Naive thymus-derived CD8-positive, alpha-beta T cell (primary cell): ENCODE measurements at regions not wholly inside any gene's neighbourhood (a gene's known extent, or its start where the extent isn't known, plus 50 kb on each side); places are given as distances from the start of the nearest gene placed in this dataset.
"Not testable (repeated sequence)": the region's sequence is repeated elsewhere in the genome, so short reads cannot be mapped to it uniquely, and the experiment has no call there.

Experiments used
- ATAC-seq, 2 donors: fragments of 150-1000 bp; cut with Tn5 transposase in 1 of 2; sonication (Bioruptor Pico), chemical (Tn5 transposase) in 1 of 2; 1 replicate in 1 of 2; 2 replicates in 1 of 2; pipeline ENCODE4 v1.10.0; 2021; ENCODE audit warnings: mild to moderate bottlenecking in 2 of 2, moderate library complexity in 2 of 2
- POLR2A ChIA-PET: fragments of 350-600 bp; sonication (Branson Sonifier 250); formaldehyde crosslinking; loops from one replicate; lab custom pipeline; 2021; ENCODE audit warnings: antibody characterized with exemption; lab: Charles Lee
- DNase-seq, 10 donors: peaks; one replicate each; pipeline versions ENCODE4 v3.0.0 to v3.0.0-alpha.2; 2020 to 2022
- H3K27ac Mint-ChIP-seq, 10 donors: one replicate each; pipeline ENCODE4 v1.8.0; 2020 to 2022; ENCODE audit warnings: mild to moderate bottlenecking in 10 of 10, mixed read lengths in 10 of 10, moderate library complexity in 4 of 10, inconsistent platforms in 1 of 10
- H3K27me3 Mint-ChIP-seq, 5 donors: one replicate each; pipeline ENCODE4 v1.8.0; 2021 to 2022; ENCODE audit warnings: mixed read lengths in 5 of 5
- H3K36me3 Mint-ChIP-seq, 3 donors: one replicate each; pipeline ENCODE4 v1.8.0; 2020 to 2022; ENCODE audit warnings: mixed read lengths in 3 of 3, mild to moderate bottlenecking in 2 of 3, inconsistent platforms in 1 of 3
- H3K4me1 Mint-ChIP-seq, 4 donors: one replicate each; pipeline ENCODE4 v1.8.0; 2021 to 2022; ENCODE audit warnings: mixed read lengths in 4 of 4
- H3K4me3 Mint-ChIP-seq, 10 donors: one replicate each; pipeline ENCODE4 v1.8.0; 2020 to 2022; ENCODE audit warnings: mild to moderate bottlenecking in 10 of 10, mixed read lengths in 10 of 10, moderate library complexity in 6 of 10, inconsistent platforms in 1 of 10
- H3K9me3 Mint-ChIP-seq, 9 donors: one replicate each; pipeline ENCODE4 v1.8.0; 2020 to 2022; ENCODE audit warnings: mixed read lengths in 9 of 9, mild to moderate bottlenecking in 3 of 9, inconsistent platforms in 1 of 9, moderate library complexity in 1 of 9

GRCh38 chr11:115613986-115614632 lies 109.9 kb upstream of the CADM1 start:
- DNase-seq (no peak), ATAC-seq (no peak)
- Mint-ChIP-seq H3K27ac (no peak overlapping the region), H3K27me3 (peaks cover 2 to 15% (median 6%) of the 10 kb centered on the region in 5 donors), H3K36me3 (no peaks in the 10 kb centered on the region), H3K9me3 (peaks cover 0 to 22% (median 5%) of the 10 kb centered on the region in 9 donors), H3K4me3 (no peak overlapping the region), H3K4me1 (no peaks in the 10 kb centered on the region)
- POLR2A ChIA-PET: no interaction called here

GRCh38 chr11:115613004-115613403 lies 108.8 kb upstream of the CADM1 start:
- peaks cover 0 to 22% (median 5%) of the 10 kb centered on the region in 9 donors for H3K9me3 Mint-ChIP-seq
- POLR2A ChIA-PET: no interaction called here
- no peaks in the 10 kb centered on the region for H3K36me3 Mint-ChIP-seq
- ATAC-seq (no peak), DNase-seq (no peak)
- no peak overlapping the region for H3K4me3 Mint-ChIP-seq
- H3K4me1 Mint-ChIP-seq: no peaks in the 10 kb centered on the region
- H3K27ac Mint-ChIP-seq: no peak overlapping the region
- H3K27me3 Mint-ChIP-seq: peaks cover 2 to 15% (median 7%) of the 10 kb centered on the region in 5 donors

- H3K9me3 Mint-ChIP-seq: peaks cover 0 to 22% (median 6%) of the 10 kb centered on the region in 9 donors
- H3K27ac Mint-ChIP-seq: no peak overlapping the region
- no peaks in the 10 kb centered on the region for H3K4me1 Mint-ChIP-seq
- ATAC-seq: no peak
- peaks cover 2 to 21% (median 10%) of the 10 kb centered on the region in 5 donors for H3K27me3 Mint-ChIP-seq
- no peaks in the 10 kb centered on the region for H3K36me3 Mint-ChIP-seq
- no peak for DNase-seq
- POLR2A ChIA-PET: no interaction called here
- H3K4me3 Mint-ChIP-seq: no peak overlapping the region
Measured at GRCh38 chr11:115612046-115612730, 108.0 kb upstream of the CADM1 start.

DNA sequence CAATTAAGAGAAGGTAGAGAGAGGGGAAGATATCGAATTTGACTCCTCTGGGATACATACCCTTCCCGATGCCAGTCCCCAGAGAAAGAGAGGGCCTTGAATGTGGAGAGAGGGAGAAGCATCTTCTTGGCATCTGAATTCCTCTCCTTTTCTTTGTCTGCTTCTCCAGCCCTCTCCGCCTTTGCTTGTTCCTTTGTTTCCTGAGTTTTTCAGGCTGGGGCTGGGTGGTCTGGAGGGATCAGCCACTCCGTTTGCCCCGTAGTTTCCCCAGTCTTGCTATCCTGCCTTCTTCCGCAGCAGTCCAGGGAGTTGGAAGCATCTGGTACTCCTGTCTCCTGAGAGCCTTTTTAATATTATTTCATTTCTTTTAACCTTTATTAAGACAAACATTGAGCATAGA lies 107.1 kb upstream of the CADM1 start:
- H3K36me3 Mint-ChIP-seq: no peaks in the 10 kb centered on the region
- no peak overlapping the region for H3K27ac Mint-ChIP-seq
- DNase-seq (no peak), ATAC-seq (no peak)
- H3K9me3 Mint-ChIP-seq: peaks cover 0 to 22% (median 6%) of the 10 kb centered on the region in 9 donors
- POLR2A ChIA-PET: no interaction called here
- no peak overlapping the region for H3K4me3 Mint-ChIP-seq
- H3K4me1 Mint-ChIP-seq: no peaks in the 10 kb centered on the region
- H3K27me3 Mint-ChIP-seq: peaks cover 2 to 26% (median 10%) of the 10 kb centered on the region in 5 donors

DNA sequence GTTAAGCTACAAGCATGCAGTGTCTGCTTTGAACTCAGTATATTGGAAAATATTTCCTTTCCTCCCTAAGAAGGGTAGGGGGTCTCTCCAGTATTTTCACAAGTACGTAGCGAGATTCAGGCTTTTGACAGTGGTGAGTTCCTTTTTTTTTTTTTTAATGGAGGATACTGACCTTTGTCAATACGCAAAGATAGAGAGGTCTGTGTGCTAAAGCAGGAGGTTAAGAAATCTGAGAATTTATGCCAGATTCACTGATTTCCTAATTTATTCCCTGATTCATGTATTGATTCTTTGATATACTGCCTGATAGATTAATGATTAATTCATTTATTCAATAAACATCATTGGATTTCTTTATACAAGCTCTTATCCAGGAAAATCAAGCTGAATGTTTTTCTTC lies 106.7 kb upstream of the CADM1 start:
- no peak overlapping the region for H3K4me3 Mint-ChIP-seq
- H3K36me3 Mint-ChIP-seq: no peaks in the 10 kb centered on the region
- POLR2A ChIA-PET: no interaction called here
- no peak for DNase-seq
- peaks cover 2 to 29% (median 10%) of the 10 kb centered on the region in 5 donors for H3K27me3 Mint-ChIP-seq
- no peak for ATAC-seq
- H3K27ac Mint-ChIP-seq: no peak overlapping the region
- H3K9me3 Mint-ChIP-seq: peaks cover 0 to 22% (median 6%) of the 10 kb centered on the region in 9 donors
- no peaks in the 10 kb centered on the region for H3K4me1 Mint-ChIP-seq

- DNase-seq, H3K4me1 Mint-ChIP-seq, H3K4me3 Mint-ChIP-seq, H3K27ac Mint-ChIP-seq, H3K36me3 Mint-ChIP-seq, ATAC-seq, POLR2A ChIA-PET: not testable (repeated sequence)
- Mint-ChIP-seq H3K9me3 (peaks cover 0 to 22% (median 6%) of the 10 kb centered on the region in 9 donors), H3K27me3 (peaks cover 2 to 29% (median 10%) of the 10 kb centered on the region in 5 donors)
Measured at GRCh38 chr11:115610234-115610633, 106.0 kb upstream of the CADM1 start.

GRCh38 chr11:115608976-115609375 lies 104.8 kb upstream of the CADM1 start:
- Mint-ChIP-seq H3K9me3 (peaks cover 0 to 22% (median 4%) of the 10 kb centered on the region in 9 donors), H3K4me1 (no peaks in the 10 kb centered on the region), H3K27me3 (peaks cover 2 to 25% (median 11%) of the 10 kb centered on the region in 5 donors), H3K27ac (no peak overlapping the region), H3K36me3 (no peaks in the 10 kb centered on the region), H3K4me3 (no peak overlapping the region)
- POLR2A ChIA-PET: no interaction called here
- no peak for ATAC-seq
- DNase-seq: no peak

DNA sequence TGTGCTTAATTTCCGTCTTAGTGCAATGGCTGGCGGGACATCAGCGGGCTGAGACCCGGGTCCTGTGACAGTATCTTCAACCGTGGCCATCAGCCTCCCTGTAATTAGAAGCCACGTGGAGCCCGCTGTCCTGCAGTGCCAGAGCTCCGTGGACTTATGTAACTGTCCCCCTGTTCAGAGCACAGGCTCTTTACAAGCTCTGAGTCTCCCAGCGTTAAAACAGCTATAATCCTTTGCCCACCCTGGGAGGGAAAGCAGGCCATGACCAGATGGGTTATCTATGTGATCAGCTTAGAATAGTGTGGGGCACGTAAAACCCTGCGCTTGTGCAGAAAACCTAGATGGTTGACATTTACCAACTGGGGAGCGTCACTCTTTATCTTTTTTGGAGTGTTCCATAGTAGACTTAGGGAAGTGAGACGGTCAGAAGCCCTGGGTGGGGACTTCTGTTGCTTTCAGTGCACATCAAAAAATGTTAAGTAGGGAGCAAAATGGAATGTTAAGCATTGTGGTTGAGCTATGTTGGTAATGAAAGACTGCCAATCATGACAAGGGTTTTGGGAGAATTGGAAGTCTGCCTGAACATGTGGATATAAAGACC lies 103.5 kb upstream of the CADM1 start:
- no peak for ATAC-seq
- POLR2A ChIA-PET: no interaction called here

GRCh38 chr11:115606498-115607220 lies 102.4 kb upstream of the CADM1 start:
- Mint-ChIP-seq H3K4me1 (no peaks in the 10 kb centered on the region), H3K9me3 (peaks cover 0 to 9% (median 4%) of the 10 kb centered on the region in 9 donors), H3K27me3 (peaks cover 4 to 18% (median 8%) of the 10 kb centered on the region in 5 donors), H3K27ac (no peak overlapping the region), H3K36me3 (no peaks in the 10 kb centered on the region), H3K4me3 (no peak overlapping the region)
- POLR2A ChIA-PET: no interaction called here
- ATAC-seq: no peak
- no peak for DNase-seq

More for the DNA sequence above, 103.5 kb upstream of the CADM1 start:
- peaks cover 0 to 17% (median 4%) of the 10 kb centered on the region in 9 donors for H3K9me3 Mint-ChIP-seq
- DNase-seq: no peak
- H3K4me1 Mint-ChIP-seq: no peaks in the 10 kb centered on the region
- H3K27ac Mint-ChIP-seq: no peak overlapping the region
- H3K4me3 Mint-ChIP-seq: no peak overlapping the region
- H3K27me3 Mint-ChIP-seq: peaks cover 2 to 21% (median 11%) of the 10 kb centered on the region in 5 donors
- no peaks in the 10 kb centered on the region for H3K36me3 Mint-ChIP-seq

DNA sequence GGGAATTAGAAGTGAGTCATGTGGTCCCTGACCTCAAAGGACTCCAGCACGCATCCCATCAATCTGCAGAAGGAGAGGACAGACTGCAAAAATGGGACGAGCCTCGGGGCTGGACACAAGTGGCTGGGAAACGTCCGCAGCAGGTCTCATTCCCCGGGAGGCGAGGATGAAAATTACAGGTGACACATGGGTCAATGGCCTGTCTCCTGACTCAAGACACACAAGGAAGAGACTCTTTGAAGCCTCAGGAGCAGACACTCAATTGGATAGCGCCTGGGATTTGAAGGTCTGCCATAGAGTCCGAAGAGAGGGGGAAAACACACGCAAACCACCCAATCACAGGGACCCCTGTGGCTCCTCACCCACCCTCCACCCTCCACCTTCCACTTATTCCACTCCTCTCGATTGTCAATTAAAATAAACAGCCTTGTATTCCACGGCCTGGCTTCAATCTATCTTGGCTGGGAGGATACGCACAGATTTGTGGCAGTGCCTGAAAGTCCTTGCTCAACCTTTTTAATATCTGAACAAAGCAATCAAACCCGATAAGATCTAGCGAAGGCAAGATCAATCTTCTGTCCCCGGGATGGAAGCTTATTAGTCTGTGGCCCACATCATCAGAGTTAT lies 101.8 kb upstream of the CADM1 start:
- no peaks in the 10 kb centered on the region for H3K4me1 Mint-ChIP-seq
- no peak overlapping the region for H3K4me3 Mint-ChIP-seq

GRCh38 chr11:115605397-115605796 lies 101.2 kb upstream of the CADM1 start:
- DNase-seq, POLR2A ChIA-PET, H3K4me1 Mint-ChIP-seq, ATAC-seq, H3K27ac Mint-ChIP-seq, H3K9me3 Mint-ChIP-seq, H3K4me3 Mint-ChIP-seq, H3K36me3 Mint-ChIP-seq: not testable (repeated sequence)
- peaks cover 2 to 18% (median 7%) of the 10 kb centered on the region in 5 donors for H3K27me3 Mint-ChIP-seq

More for the DNA sequence above, 101.8 kb upstream of the CADM1 start:
- POLR2A ChIA-PET: no interaction called here
- Mint-ChIP-seq H3K27me3 (peaks cover 4 to 18% (median 8%) of the 10 kb centered on the region in 5 donors), H3K36me3 (no peaks in the 10 kb centered on the region), H3K9me3 (peaks cover 0 to 9% (median 3%) of the 10 kb centered on the region in 9 donors), H3K27ac (no peak overlapping the region)
- no peak for DNase-seq
- no peak for ATAC-seq

- POLR2A ChIA-PET: no interaction called here
- no peaks in the 10 kb centered on the region for H3K4me1 Mint-ChIP-seq
- H3K4me3 Mint-ChIP-seq: no peak overlapping the region
- peaks cover 0 to 12% (median 2%) of the 10 kb centered on the region in 9 donors for H3K9me3 Mint-ChIP-seq
- DNase-seq (no peak), ATAC-seq (no peak)
- no peak overlapping the region for H3K27ac Mint-ChIP-seq
- no peaks in the 10 kb centered on the region for H3K36me3 Mint-ChIP-seq
- H3K27me3 Mint-ChIP-seq: peaks cover 0 to 4% (median 0%) of the 10 kb centered on the region in 5 donors
Measured at GRCh38 chr11:115599125-115599524, 94.9 kb upstream of the CADM1 start.
